HCT116 (cell line): ENCODE measurements at regions not wholly inside any gene's neighbourhood (a gene's known extent, or its start where the extent isn't known, plus 50 kb on each side); places are given as distances from the start of the nearest gene placed in this dataset.

Source experiments
- EGR1 ChIP-seq: IDR thresholded peaks from 2 replicates; pipeline ENCODE4 v1.6.1; 2012; ENCODE audit warnings: low read depth
- EZH2 ChIP-seq: fragments of 200-600 bp; sonication (generic); IDR thresholded peaks from 2 replicates; pipeline ENCODE4 v1.6.1; 2017; ENCODE audit warnings: antibody characterized with exemption, mixed run types
- EZH2phosphoT487 ChIP-seq: fragments of 200-600 bp; IDR thresholded peaks from 2 replicates; pipeline ENCODE4 v1.6.1; 2018; ENCODE audit warnings: antibody characterized with exemption, borderline replicate concordance
- POLR2A ChIP-seq: IDR thresholded peaks from 2 replicates; pipeline ENCODE4 v1.7.0; 2011; ENCODE audit warnings: borderline replicate concordance; ENCODE audit not compliant: insufficient read depth, insufficient read length; ENCODE audit errors: extremely low read depth
- POLR2AphosphoS5 ChIP-seq: IDR thresholded peaks from 2 replicates; pipeline ENCODE4 v1.6.1; 2011; ENCODE audit warnings: mild to moderate bottlenecking, low read depth, low read length, moderate library complexity
- SP1 ChIP-seq: IDR thresholded peaks from 2 replicates; pipeline ENCODE4 v1.6.1; 2012; ENCODE audit warnings: low read depth
- SRF ChIP-seq: IDR thresholded peaks from 2 replicates; pipeline ENCODE4 v1.6.1; 2012; ENCODE audit warnings: low read depth
- TCF7L2 ChIP-seq: IDR thresholded peaks from 2 replicates; pipeline ENCODE4 v1.7.0; 2011; ENCODE audit warnings: borderline replicate concordance, inconsistent platforms; ENCODE audit not compliant: insufficient read depth, insufficient read length; ENCODE audit errors: extremely low read depth
- TF ChIP-seq, protein P1 (sequence below), 3 experiments: fragments of 200-600 bp in 1 of 3; sonication (generic) in 1 of 3; IDR thresholded peaks in 2 of 3; conservative IDR thresholded peaks in 1 of 3; 2 replicates each; pipeline ENCODE4 v1.5.1; 2012 to 2017; ENCODE audit warnings: low read depth in 2 of 3, low read length in 2 of 3, antibody characterized with exemption in 1 of 3, borderline replicate concordance in 1 of 3, control low read depth in 1 of 3, mild to moderate bottlenecking in 1 of 3, mixed read lengths in 1 of 3, mixed run types in 1 of 3, moderate library complexity in 1 of 3; ENCODE audit not compliant: insufficient read depth in 1 of 3
- TF ChIP-seq, protein P2 (sequence below): IDR thresholded peaks from 2 replicates; pipeline ENCODE4 v1.6.1; 2011; ENCODE audit warnings: mild to moderate bottlenecking, low read length, moderate library complexity; ENCODE audit not compliant: insufficient replicate concordance; ENCODE audit errors: extremely low read depth
- TF ChIP-seq, protein P3 (sequence below): IDR thresholded peaks from 2 replicates; pipeline ENCODE4 v1.6.1; 2012; ENCODE audit warnings: low read depth

DNA sequence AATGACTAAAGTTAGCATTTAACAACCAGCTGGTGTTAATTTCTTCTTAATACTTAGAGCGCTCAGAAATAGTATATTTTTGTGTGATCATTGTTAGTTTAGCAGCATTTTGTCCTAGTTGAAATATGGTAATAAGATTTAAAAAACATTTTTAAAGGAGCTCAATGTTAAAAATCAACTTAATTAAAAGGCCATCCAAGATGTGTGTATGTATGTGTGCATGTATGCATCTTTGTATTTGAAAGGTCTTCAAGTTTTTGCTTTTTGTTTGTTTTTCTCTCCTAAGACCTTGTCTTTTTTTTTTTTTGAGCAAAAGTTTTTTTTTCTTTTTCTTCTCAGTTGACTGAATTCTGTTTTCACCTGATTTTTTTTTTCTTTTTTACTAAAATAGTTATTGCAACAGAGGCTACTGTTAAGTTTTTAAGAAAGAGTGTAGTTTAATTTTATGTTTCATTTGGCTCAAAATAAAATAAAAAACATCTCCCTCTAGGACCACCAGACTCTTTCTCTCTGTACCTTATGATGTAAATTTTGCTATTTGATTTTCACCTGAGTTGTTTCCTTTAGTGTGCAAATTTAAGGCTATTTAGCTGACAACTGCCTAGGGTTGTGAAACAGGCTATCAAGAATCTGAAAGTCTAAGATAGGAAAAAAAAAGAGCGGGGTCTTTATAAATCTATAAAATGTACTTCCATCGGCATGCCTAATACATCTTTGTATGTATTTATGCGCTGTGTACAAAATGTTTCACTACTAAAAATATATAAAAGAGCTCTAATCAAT lies 76.4 kb upstream of the C1GALT1 start:
- no peak for TF ChIP-seq EZH2phosphoT487
- TF ChIP-seq POLR2AphosphoS5: no peak
- TF ChIP-seq, protein P1, sequence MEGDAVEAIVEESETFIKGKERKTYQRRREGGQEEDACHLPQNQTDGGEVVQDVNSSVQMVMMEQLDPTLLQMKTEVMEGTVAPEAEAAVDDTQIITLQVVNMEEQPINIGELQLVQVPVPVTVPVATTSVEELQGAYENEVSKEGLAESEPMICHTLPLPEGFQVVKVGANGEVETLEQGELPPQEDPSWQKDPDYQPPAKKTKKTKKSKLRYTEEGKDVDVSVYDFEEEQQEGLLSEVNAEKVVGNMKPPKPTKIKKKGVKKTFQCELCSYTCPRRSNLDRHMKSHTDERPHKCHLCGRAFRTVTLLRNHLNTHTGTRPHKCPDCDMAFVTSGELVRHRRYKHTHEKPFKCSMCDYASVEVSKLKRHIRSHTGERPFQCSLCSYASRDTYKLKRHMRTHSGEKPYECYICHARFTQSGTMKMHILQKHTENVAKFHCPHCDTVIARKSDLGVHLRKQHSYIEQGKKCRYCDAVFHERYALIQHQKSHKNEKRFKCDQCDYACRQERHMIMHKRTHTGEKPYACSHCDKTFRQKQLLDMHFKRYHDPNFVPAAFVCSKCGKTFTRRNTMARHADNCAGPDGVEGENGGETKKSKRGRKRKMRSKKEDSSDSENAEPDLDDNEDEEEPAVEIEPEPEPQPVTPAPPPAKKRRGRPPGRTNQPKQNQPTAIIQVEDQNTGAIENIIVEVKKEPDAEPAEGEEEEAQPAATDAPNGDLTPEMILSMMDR (IDR thresholded peaks at IDR 0.05 in 2 of 3, conservative IDR thresholded peaks at IDR 0.05 in 1 of 3; ENCODE audit: borderline replicate concordance in 1 of 3, insufficient read depth in 1 of 3, low read depth in 2 of 3, low read length in 2 of 3): no peak
- TF ChIP-seq POLR2A: no peak
- TF ChIP-seq EZH2: no peak
- no peak for TF ChIP-seq TCF7L2
- no peak for TF ChIP-seq SRF
- TF ChIP-seq EGR1: no peak
- TF ChIP-seq, protein P2, sequence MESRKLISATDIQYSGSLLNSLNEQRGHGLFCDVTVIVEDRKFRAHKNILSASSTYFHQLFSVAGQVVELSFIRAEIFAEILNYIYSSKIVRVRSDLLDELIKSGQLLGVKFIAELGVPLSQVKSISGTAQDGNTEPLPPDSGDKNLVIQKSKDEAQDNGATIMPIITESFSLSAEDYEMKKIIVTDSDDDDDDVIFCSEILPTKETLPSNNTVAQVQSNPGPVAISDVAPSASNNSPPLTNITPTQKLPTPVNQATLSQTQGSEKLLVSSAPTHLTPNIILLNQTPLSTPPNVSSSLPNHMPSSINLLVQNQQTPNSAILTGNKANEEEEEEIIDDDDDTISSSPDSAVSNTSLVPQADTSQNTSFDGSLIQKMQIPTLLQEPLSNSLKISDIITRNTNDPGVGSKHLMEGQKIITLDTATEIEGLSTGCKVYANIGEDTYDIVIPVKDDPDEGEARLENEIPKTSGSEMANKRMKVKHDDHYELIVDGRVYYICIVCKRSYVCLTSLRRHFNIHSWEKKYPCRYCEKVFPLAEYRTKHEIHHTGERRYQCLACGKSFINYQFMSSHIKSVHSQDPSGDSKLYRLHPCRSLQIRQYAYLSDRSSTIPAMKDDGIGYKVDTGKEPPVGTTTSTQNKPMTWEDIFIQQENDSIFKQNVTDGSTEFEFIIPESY: no peak
- TF ChIP-seq, protein P3, sequence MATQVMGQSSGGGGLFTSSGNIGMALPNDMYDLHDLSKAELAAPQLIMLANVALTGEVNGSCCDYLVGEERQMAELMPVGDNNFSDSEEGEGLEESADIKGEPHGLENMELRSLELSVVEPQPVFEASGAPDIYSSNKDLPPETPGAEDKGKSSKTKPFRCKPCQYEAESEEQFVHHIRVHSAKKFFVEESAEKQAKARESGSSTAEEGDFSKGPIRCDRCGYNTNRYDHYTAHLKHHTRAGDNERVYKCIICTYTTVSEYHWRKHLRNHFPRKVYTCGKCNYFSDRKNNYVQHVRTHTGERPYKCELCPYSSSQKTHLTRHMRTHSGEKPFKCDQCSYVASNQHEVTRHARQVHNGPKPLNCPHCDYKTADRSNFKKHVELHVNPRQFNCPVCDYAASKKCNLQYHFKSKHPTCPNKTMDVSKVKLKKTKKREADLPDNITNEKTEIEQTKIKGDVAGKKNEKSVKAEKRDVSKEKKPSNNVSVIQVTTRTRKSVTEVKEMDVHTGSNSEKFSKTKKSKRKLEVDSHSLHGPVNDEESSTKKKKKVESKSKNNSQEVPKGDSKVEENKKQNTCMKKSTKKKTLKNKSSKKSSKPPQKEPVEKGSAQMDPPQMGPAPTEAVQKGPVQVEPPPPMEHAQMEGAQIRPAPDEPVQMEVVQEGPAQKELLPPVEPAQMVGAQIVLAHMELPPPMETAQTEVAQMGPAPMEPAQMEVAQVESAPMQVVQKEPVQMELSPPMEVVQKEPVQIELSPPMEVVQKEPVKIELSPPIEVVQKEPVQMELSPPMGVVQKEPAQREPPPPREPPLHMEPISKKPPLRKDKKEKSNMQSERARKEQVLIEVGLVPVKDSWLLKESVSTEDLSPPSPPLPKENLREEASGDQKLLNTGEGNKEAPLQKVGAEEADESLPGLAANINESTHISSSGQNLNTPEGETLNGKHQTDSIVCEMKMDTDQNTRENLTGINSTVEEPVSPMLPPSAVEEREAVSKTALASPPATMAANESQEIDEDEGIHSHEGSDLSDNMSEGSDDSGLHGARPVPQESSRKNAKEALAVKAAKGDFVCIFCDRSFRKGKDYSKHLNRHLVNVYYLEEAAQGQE: no peak
- TF ChIP-seq SP1: no peak
